SK-N-MC (cell line): ENCODE measurements at regions not wholly inside any gene's neighbourhood (a gene's known extent, or its start where the extent isn't known, plus 50 kb on each side); places are given as distances from the start of the nearest gene placed in this dataset.

ENCODE experiments used
- EZH2 ChIP-seq: fragments of 200-600 bp; sonication (generic); IDR thresholded peaks from one replicate; pipeline ENCODE4 v1.6.1; 2017; ENCODE audit warnings: antibody characterized with exemption
- POLR2AphosphoS5 ChIP-seq: IDR thresholded peaks from 2 replicates; pipeline ENCODE4 v1.6.1; 2012; ENCODE audit warnings: mild to moderate bottlenecking, low read depth, low read length, borderline replicate concordance

DNA sequence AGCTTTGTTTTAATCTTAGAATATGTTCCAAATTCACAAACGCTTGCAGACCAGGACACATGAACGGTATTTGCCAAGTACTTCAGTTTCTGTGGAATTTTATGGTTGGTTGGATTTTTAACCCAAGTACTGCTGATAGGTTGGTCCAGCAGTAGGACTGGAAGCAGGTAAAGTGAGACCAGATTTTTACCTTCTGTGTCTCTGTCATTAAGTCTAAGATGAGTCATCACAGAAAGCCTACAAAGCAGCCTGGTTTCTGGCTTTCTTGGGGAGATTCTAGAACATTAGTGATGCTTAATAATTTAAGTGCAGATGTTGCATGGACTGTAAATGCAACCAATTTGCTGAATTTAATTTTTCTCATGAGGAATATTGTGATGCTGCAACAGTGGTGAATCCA lies 100.5 kb downstream of the SCG2 start:
- TF ChIP-seq EZH2 (no peak), POLR2AphosphoS5 (no peak)
